ENCODE measurements at regions not wholly inside any gene's neighbourhood (a gene's known extent, or its start where the extent isn't known, plus 50 kb on each side); places are given as distances from the start of the nearest gene placed in this dataset.

- no peaks in the 10 kb centered on the region for H3K9me3 ChIP-seq (ENCODE audit: control insufficient read depth in 2 of 2, low read length in 2 of 2)
- no peaks in the 10 kb centered on the region for H3K36me3 ChIP-seq (ENCODE audit: control insufficient read depth in 2 of 2, insufficient read depth in 2 of 2, low read length in 2 of 2)
- H3K4me1 ChIP-seq (ENCODE audit: control insufficient read depth, insufficient read depth, low read length) = no peaks in the 10 kb centered on the region
- no peak overlapping the region for H3K27ac ChIP-seq (ENCODE audit: low read length)
- no peak overlapping the region for H3K9ac ChIP-seq (ENCODE audit: low read length in 2 of 2)
- no peaks in the 10 kb centered on the region for H3K27me3 ChIP-seq (ENCODE audit: control insufficient read depth in 1 of 2, insufficient read depth in 2 of 2, low read length in 2 of 2)
- H3K4me3 ChIP-seq (ENCODE audit: low read length in 2 of 2) = no peak overlapping the region
Measured at GRCh38 chr1:208445758-208446203, 201.6 kb upstream of the PLXNA2 start.

- no peak overlapping the region for H3K27ac ChIP-seq (ENCODE audit: low read length)
- H3K4me3 ChIP-seq (ENCODE audit: low read length in 2 of 2) = no peak overlapping the region
- H3K4me1 ChIP-seq (ENCODE audit: control insufficient read depth, insufficient read depth, low read length) = no peaks in the 10 kb centered on the region
- H3K27me3 ChIP-seq (ENCODE audit: control insufficient read depth in 1 of 2, insufficient read depth in 2 of 2, low read length in 2 of 2) = no peaks in the 10 kb centered on the region
- H3K9ac ChIP-seq (ENCODE audit: low read length in 2 of 2) = no peak overlapping the region
- no peaks in the 10 kb centered on the region for H3K36me3 ChIP-seq (ENCODE audit: control insufficient read depth in 2 of 2, insufficient read depth in 2 of 2, low read length in 2 of 2)
- H3K9me3 ChIP-seq (ENCODE audit: control insufficient read depth in 2 of 2, low read length in 2 of 2) = no peaks in the 10 kb centered on the region
Measured at GRCh38 chr1:208446271-208446691, 202.1 kb upstream of the PLXNA2 start.

GRCh38 chr1:208448425-208448824 lies 204.2 kb upstream of the PLXNA2 start:
- no peaks in the 10 kb centered on the region for H3K27me3 ChIP-seq (ENCODE audit: control insufficient read depth in 1 of 2, insufficient read depth in 2 of 2, low read length in 2 of 2)
- no peak overlapping the region for H3K4me3 ChIP-seq (ENCODE audit: low read length in 2 of 2)
- H3K27ac ChIP-seq (ENCODE audit: low read length) = no peak overlapping the region
- no peaks in the 10 kb centered on the region for H3K9me3 ChIP-seq (ENCODE audit: control insufficient read depth in 2 of 2, low read length in 2 of 2)
- no peak overlapping the region for H3K9ac ChIP-seq (ENCODE audit: low read length in 2 of 2)
- H3K4me1 ChIP-seq (ENCODE audit: control insufficient read depth, insufficient read depth, low read length) = no peaks in the 10 kb centered on the region
- H3K36me3 ChIP-seq (ENCODE audit: control insufficient read depth in 2 of 2, insufficient read depth in 2 of 2, low read length in 2 of 2) = no peaks in the 10 kb centered on the region

- H3K4me1 ChIP-seq (ENCODE audit: control insufficient read depth, insufficient read depth, low read length) = no peaks in the 10 kb centered on the region
- H3K27ac ChIP-seq (ENCODE audit: low read length) = no peak overlapping the region
- no peaks in the 10 kb centered on the region for H3K9me3 ChIP-seq (ENCODE audit: control insufficient read depth in 2 of 2, low read length in 2 of 2)
- no peak overlapping the region for H3K9ac ChIP-seq (ENCODE audit: low read length in 2 of 2)
- no peaks in the 10 kb centered on the region for H3K27me3 ChIP-seq (ENCODE audit: control insufficient read depth in 1 of 2, insufficient read depth in 2 of 2, low read length in 2 of 2)
- no peak overlapping the region for H3K4me3 ChIP-seq (ENCODE audit: low read length in 2 of 2)
- no peaks in the 10 kb centered on the region for H3K36me3 ChIP-seq (ENCODE audit: control insufficient read depth in 2 of 2, insufficient read depth in 2 of 2, low read length in 2 of 2)
Measured at GRCh38 chr1:208449951-208450350, 205.8 kb upstream of the PLXNA2 start.

- H3K27me3 ChIP-seq (ENCODE audit: control insufficient read depth in 1 of 2, insufficient read depth in 2 of 2, low read length in 2 of 2) = no peaks in the 10 kb centered on the region
- no peaks in the 10 kb centered on the region for H3K9me3 ChIP-seq (ENCODE audit: control insufficient read depth in 2 of 2, low read length in 2 of 2)
- no peak overlapping the region for H3K27ac ChIP-seq (ENCODE audit: low read length)
- H3K4me1 ChIP-seq (ENCODE audit: control insufficient read depth, insufficient read depth, low read length) = no peaks in the 10 kb centered on the region
- H3K4me3 ChIP-seq (ENCODE audit: low read length in 2 of 2) = no peak overlapping the region
- H3K36me3 ChIP-seq (ENCODE audit: control insufficient read depth in 2 of 2, insufficient read depth in 2 of 2, low read length in 2 of 2) = no peaks in the 10 kb centered on the region
- no peak overlapping the region for H3K9ac ChIP-seq (ENCODE audit: low read length in 2 of 2)
Measured at GRCh38 chr1:208450958-208451357, 206.8 kb upstream of the PLXNA2 start.

GRCh38 chr1:208455821-208456220 lies 211.6 kb upstream of the PLXNA2 start:
- Histone ChIP-seq H3K4me1 (ENCODE audit: control insufficient read depth, insufficient read depth, low read length) (no peaks in the 10 kb centered on the region), H3K27me3 (ENCODE audit: control insufficient read depth in 1 of 2, insufficient read depth in 2 of 2, low read length in 2 of 2) (no peaks in the 10 kb centered on the region), H3K27ac (ENCODE audit: low read length) (no peak overlapping the region), H3K9ac (ENCODE audit: low read length in 2 of 2) (no peak overlapping the region), H3K36me3 (ENCODE audit: control insufficient read depth in 2 of 2, insufficient read depth in 2 of 2, low read length in 2 of 2) (no peaks in the 10 kb centered on the region), H3K4me3 (ENCODE audit: low read length in 2 of 2) (no peak overlapping the region), H3K9me3 (ENCODE audit: control insufficient read depth in 2 of 2, low read length in 2 of 2) (no peaks in the 10 kb centered on the region)

- Histone ChIP-seq H3K4me3 (ENCODE audit: low read length in 2 of 2) (no peak overlapping the region), H3K27ac (ENCODE audit: low read length) (no peak overlapping the region), H3K9ac (ENCODE audit: low read length in 2 of 2) (no peak overlapping the region), H3K36me3 (ENCODE audit: control insufficient read depth in 2 of 2, insufficient read depth in 2 of 2, low read length in 2 of 2) (no peaks in the 10 kb centered on the region), H3K4me1 (ENCODE audit: control insufficient read depth, insufficient read depth, low read length) (no peaks in the 10 kb centered on the region), H3K27me3 (ENCODE audit: control insufficient read depth in 1 of 2, insufficient read depth in 2 of 2, low read length in 2 of 2) (no peaks in the 10 kb centered on the region), H3K9me3 (ENCODE audit: control insufficient read depth in 2 of 2, low read length in 2 of 2) (no peaks in the 10 kb centered on the region)
Measured at GRCh38 chr1:208456487-208456886, 212.3 kb upstream of the PLXNA2 start.

- Histone ChIP-seq H3K27me3 (ENCODE audit: control insufficient read depth in 1 of 2, insufficient read depth in 2 of 2, low read length in 2 of 2) (no peaks in the 10 kb centered on the region), H3K4me1 (ENCODE audit: control insufficient read depth, insufficient read depth, low read length) (no peaks in the 10 kb centered on the region), H3K9me3 (ENCODE audit: control insufficient read depth in 2 of 2, low read length in 2 of 2) (no peaks in the 10 kb centered on the region), H3K27ac (ENCODE audit: low read length) (no peak overlapping the region), H3K9ac (ENCODE audit: low read length in 2 of 2) (no peak overlapping the region), H3K4me3 (ENCODE audit: low read length in 2 of 2) (no peak overlapping the region), H3K36me3 (ENCODE audit: control insufficient read depth in 2 of 2, insufficient read depth in 2 of 2, low read length in 2 of 2) (no peaks in the 10 kb centered on the region)
Measured at GRCh38 chr1:208460823-208461222, 216.6 kb upstream of the PLXNA2 start.

- Histone ChIP-seq H3K27me3 (ENCODE audit: control insufficient read depth in 1 of 2, insufficient read depth in 2 of 2, low read length in 2 of 2) (no peaks in the 10 kb centered on the region), H3K9ac (ENCODE audit: low read length in 2 of 2) (no peak overlapping the region), H3K27ac (ENCODE audit: low read length) (no peak overlapping the region), H3K4me3 (ENCODE audit: low read length in 2 of 2) (no peak overlapping the region), H3K4me1 (ENCODE audit: control insufficient read depth, insufficient read depth, low read length) (no peaks in the 10 kb centered on the region), H3K9me3 (ENCODE audit: control insufficient read depth in 2 of 2, low read length in 2 of 2) (no peaks in the 10 kb centered on the region), H3K36me3 (ENCODE audit: control insufficient read depth in 2 of 2, insufficient read depth in 2 of 2, low read length in 2 of 2) (no peaks in the 10 kb centered on the region)
Measured at GRCh38 chr1:208461680-208462079, 217.5 kb upstream of the PLXNA2 start.

GRCh38 chr1:208462761-208463160 lies 218.6 kb upstream of the PLXNA2 start:
- Histone ChIP-seq H3K27ac (ENCODE audit: low read length) (no peak overlapping the region), H3K36me3 (ENCODE audit: control insufficient read depth in 2 of 2, insufficient read depth in 2 of 2, low read length in 2 of 2) (no peaks in the 10 kb centered on the region), H3K27me3 (ENCODE audit: control insufficient read depth in 1 of 2, insufficient read depth in 2 of 2, low read length in 2 of 2) (no peaks in the 10 kb centered on the region), H3K9ac (ENCODE audit: low read length in 2 of 2) (no peak overlapping the region), H3K4me3 (ENCODE audit: low read length in 2 of 2) (no peak overlapping the region), H3K4me1 (ENCODE audit: control insufficient read depth, insufficient read depth, low read length) (no peaks in the 10 kb centered on the region), H3K9me3 (ENCODE audit: control insufficient read depth in 2 of 2, low read length in 2 of 2) (no peaks in the 10 kb centered on the region)

- Histone ChIP-seq H3K27me3 (ENCODE audit: control insufficient read depth in 1 of 2, insufficient read depth in 2 of 2, low read length in 2 of 2) (no peaks in the 10 kb centered on the region), H3K9me3 (ENCODE audit: control insufficient read depth in 2 of 2, low read length in 2 of 2) (no peaks in the 10 kb centered on the region), H3K4me3 (ENCODE audit: low read length in 2 of 2) (no peak overlapping the region), H3K9ac (ENCODE audit: low read length in 2 of 2) (no peak overlapping the region), H3K27ac (ENCODE audit: low read length) (no peak overlapping the region), H3K4me1 (ENCODE audit: control insufficient read depth, insufficient read depth, low read length) (no peaks in the 10 kb centered on the region), H3K36me3 (ENCODE audit: control insufficient read depth in 2 of 2, insufficient read depth in 2 of 2, low read length in 2 of 2) (no peaks in the 10 kb centered on the region)
Measured at GRCh38 chr1:208465266-208465665, 221.1 kb upstream of the PLXNA2 start.

Data from stomach smooth muscle (tissue), 2 donors.